Testis (tissue), 2 donors: ENCODE measurements at regions not wholly inside any gene's neighbourhood (a gene's known extent, or its start where the extent isn't known, plus 50 kb on each side); places are given as distances from the start of the nearest gene placed in this dataset.

Source experiments
- CTCF ChIP-seq, 3 experiments: fragments of 450-650 bp in 2 of 3; fragments of 200-600 bp in 1 of 3; sonication (generic) in 1 of 3; IDR thresholded peaks; one replicate each; pipeline ENCODE4 v1.5.1; 2016 to 2019; ENCODE audit warnings: antibody characterized with exemption in 3 of 3, mild to moderate bottlenecking in 2 of 3, moderate library complexity in 1 of 3
- POLR2A ChIP-seq: fragments of 450-650 bp; IDR thresholded peaks from one replicate; pipeline ENCODE4 v1.6.1; 2017; ENCODE audit warnings: antibody characterized with exemption, mild to moderate bottlenecking, moderate library complexity

GRCh38 chr2:136243638-136244535, 125.9 kb upstream of the CXCR4 start:
- no peak for TF ChIP-seq CTCF (IDR thresholded peaks at IDR 0.05)
- TF ChIP-seq POLR2A, result no peak
